Psoas muscle (tissue), 7 donors: ENCODE measurements at regions not wholly inside any gene's neighbourhood (a gene's known extent, or its start where the extent isn't known, plus 50 kb on each side); places are given as distances from the start of the nearest gene placed in this dataset.
"Not testable (repeated sequence)": the region's sequence is repeated elsewhere in the genome, so short reads cannot be mapped to it uniquely, and the experiment has no call there.

ENCODE experiments used
- ATAC-seq, 4 donors: fragments of 200-7000 bp; cut with Tn5 transposase; one replicate each; pipeline ENCODE4 v1.9.1; 2020; ENCODE audit warnings: moderate library complexity in 3 of 4, mild to moderate bottlenecking in 2 of 4
- DNase-seq, 2 donors: peaks; one replicate each; pipeline ENCODE4 v3.0.0-alpha.2; 2020
- H3K27ac ChIP-seq: fragments of 200-600 bp; one replicate; pipeline ENCODE4 v1.8.0; 2022
- H3K27me3 ChIP-seq, 3 donors: fragments of 200-600 bp in 1 of 3; one replicate each; pipeline versions ENCODE4 v1.6.1 to v1.8.0; 2013 to 2022; ENCODE audit warnings: low read length in 2 of 3, mild to moderate bottlenecking in 2 of 3, moderate library complexity in 1 of 3; ENCODE audit not compliant: insufficient read depth in 3 of 3
- H3K36me3 ChIP-seq, 2 donors: fragments of 200-600 bp in 1 of 2; one replicate each; pipeline versions ENCODE4 v1.6.1 to v1.8.0; 2013 to 2022; ENCODE audit warnings: low read depth in 1 of 2, mild to moderate bottlenecking in 1 of 2, moderate library complexity in 1 of 2; ENCODE audit not compliant: insufficient read depth in 1 of 2
- H3K4me1 ChIP-seq: fragments of 200-600 bp; one replicate; pipeline ENCODE4 v1.8.0; 2022
- H3K4me3 ChIP-seq: fragments of 200-600 bp; one replicate; pipeline ENCODE4 v1.8.0; 2022; ENCODE audit warnings: mild to moderate bottlenecking
- H3K9me3 ChIP-seq: fragments of 200-600 bp; one replicate; pipeline ENCODE4 v1.8.0; 2022
- CTCF ChIP-seq: fragments of 200-600 bp; IDR thresholded peaks from one replicate; pipeline ENCODE4 v1.8.0; 2022; ENCODE audit warnings: antibody characterized with exemption
- WGBS, 3 donors: extraction: QIAGEN DNeasy Blood & Tissue Kit; methylation state at CpG; one replicate each; pipeline versions ENCODE4 v1.1.6 to v1.1.7; 2013; 5-methylcytosine and 5-hydroxymethylcytosine counted together
- intact Hi-C, 2 donors: fragments of 100-400 bp; cut with DNase I; formaldehyde crosslinking; loops; one replicate each; pipeline versions ENCODE4 v1.11.0 to v1.14.2; 2022
- donor health status: healthy with polysubstance abuse.
- donor health status: DM: no; HTN: no; CAD: no; lungs with moderate emphysema.
- donor health status: Bipolar disorder and iron deficiency.
- donor health status: healthy.
- donor health status: DM: yes; HTN: yes; CAD: no.
- donor health status: DM: no; HTN: no; CAD: no.
- donor health status: DM: yes; HTN: yes; CAD: no.

- 19 to 22% (median 20%) methylated on average over 3 of the region's 3 CpGs for WGBS, 3 donors
- intact Hi-C loops = no loop called here
- TF ChIP-seq CTCF = no peak
- DNase-seq (no peak), ATAC-seq (no peak)
- Histone ChIP-seq H3K9me3 (no peaks in the 10 kb centered on the region), H3K27me3 (no peaks in the 10 kb centered on the region), H3K4me3 (no peak overlapping the region), H3K4me1 (no peaks in the 10 kb centered on the region), H3K27ac (no peak overlapping the region), H3K36me3 (no peaks in the 10 kb centered on the region)
Measured at GRCh38 chr5:21398511-21398910, 1410.5 kb upstream of the CDH18 start.

- 88 to 93% (median 90%) methylated on average over 2 of the region's 2 CpGs for WGBS, 3 donors
- intact Hi-C loops = no loop called here
- H3K27me3 ChIP-seq = no peaks in the 10 kb centered on the region
- no peaks in the 10 kb centered on the region for H3K4me1 ChIP-seq
- H3K9me3 ChIP-seq = no peaks in the 10 kb centered on the region
- no peak for TF ChIP-seq CTCF
- DNase-seq (no peak), ATAC-seq (no peak)
- H3K36me3 ChIP-seq = no peaks in the 10 kb centered on the region
- H3K27ac ChIP-seq = no peak overlapping the region
- H3K4me3 ChIP-seq = no peak overlapping the region
Measured at GRCh38 chr5:21397693-21398092, 1409.7 kb upstream of the CDH18 start.

GRCh38 chr5:21391506-21391905, 1403.5 kb upstream of the CDH18 start:
- intact Hi-C loops = no loop called here
- Histone ChIP-seq H3K27me3 (no peaks in the 10 kb centered on the region), H3K4me1 (no peaks in the 10 kb centered on the region), H3K4me3 (no peak overlapping the region), H3K27ac (no peak overlapping the region), H3K9me3 (no peaks in the 10 kb centered on the region), H3K36me3 (no peaks in the 10 kb centered on the region)
- DNase-seq (no peak), ATAC-seq (peak in 1 of 4 donors; percentile 66)
- 67 to 89% (median 84%) methylated on average over 1 of the region's 1 CpG for WGBS, 3 donors
- no peak for TF ChIP-seq CTCF

GRCh38 chr5:21360754-21361153, 1372.8 kb upstream of the CDH18 start:
- H3K4me3 ChIP-seq, H3K9me3 ChIP-seq, intact Hi-C loops, H3K27me3 ChIP-seq, ATAC-seq, DNase-seq, H3K27ac ChIP-seq, H3K36me3 ChIP-seq, H3K4me1 ChIP-seq: not testable (repeated sequence)

- H3K4me1 ChIP-seq, H3K27ac ChIP-seq, DNase-seq, H3K9me3 ChIP-seq, ATAC-seq, H3K27me3 ChIP-seq, intact Hi-C loops, H3K36me3 ChIP-seq: not testable (repeated sequence)
- 77 to 89% (median 83%) methylated on average over 3 of the region's 3 CpGs for WGBS, 3 donors
- peak overlapping the region; percentile 30 for H3K4me3 ChIP-seq
Measured at GRCh38 chr5:21341948-21342261, 1353.9 kb upstream of the CDH18 start.

GRCh38 chr5:21341203-21341947, 1353.4 kb upstream of the CDH18 start:
- intact Hi-C loops, H3K27me3 ChIP-seq, H3K27ac ChIP-seq, H3K4me1 ChIP-seq, H3K9me3 ChIP-seq, H3K36me3 ChIP-seq: not testable (repeated sequence)
- DNase-seq = peak in 1 of 2 donors; percentile 74
- H3K4me3 ChIP-seq = peak overlapping the region; percentile 52
- ATAC-seq = peak in 1 of 4 donors; percentile 73
- WGBS, 3 donors = 52 to 61% (median 54%) methylated on average over 4 to 25 of the region's 68 CpGs

- DNase-seq, ATAC-seq, H3K4me1 ChIP-seq, H3K27ac ChIP-seq, H3K27me3 ChIP-seq, H3K9me3 ChIP-seq, H3K4me3 ChIP-seq, H3K36me3 ChIP-seq, intact Hi-C loops: not testable (repeated sequence)
- WGBS, 3 donors = 42 to 57% (median 46%) methylated on average over 3 of the region's 3 CpGs
Measured at GRCh38 chr5:21340233-21340632, 1352.2 kb upstream of the CDH18 start.

- intact Hi-C loops, DNase-seq, H3K27ac ChIP-seq, H3K4me3 ChIP-seq, H3K9me3 ChIP-seq, H3K27me3 ChIP-seq, ATAC-seq, H3K4me1 ChIP-seq, H3K36me3 ChIP-seq: not testable (repeated sequence)
- 4 to 8% (median 7%) methylated on average over 1 of the region's 1 CpG for WGBS, 3 donors
Measured at GRCh38 chr5:21336478-21336877, 1348.5 kb upstream of the CDH18 start.

GRCh38 chr5:21315376-21315775, 1327.4 kb upstream of the CDH18 start:
- DNase-seq, H3K27ac ChIP-seq, H3K36me3 ChIP-seq, H3K27me3 ChIP-seq, H3K4me1 ChIP-seq, ATAC-seq, H3K4me3 ChIP-seq, intact Hi-C loops, H3K9me3 ChIP-seq: not testable (repeated sequence)
- 94 to 96% (median 94%) methylated on average over 3 of the region's 3 CpGs for WGBS, 3 donors
